RWPE2 (cell line): ENCODE measurements at regions not wholly inside any gene's neighbourhood (a gene's known extent, or its start where the extent isn't known, plus 50 kb on each side); places are given as distances from the start of the nearest gene placed in this dataset.

Source experiments
- ATAC-seq: fragments of 200-7000 bp; cut with Tn5 transposase; 3 replicates; pipeline ENCODE4 v1.9.1; 2021; ENCODE audit warnings: low read depth
- DNase-seq: peaks from one replicate; pipeline ENCODE4 v3.0.0-alpha.2; 2020; ENCODE audit warnings: low spot score
- H3K27ac ChIP-seq: fragments of 450-650 bp; 2 replicates; pipeline ENCODE4 v1.5.1; 2017; ENCODE audit warnings: mild to moderate bottlenecking; ENCODE audit not compliant: poor library complexity, severe bottlenecking
- H3K27me3 ChIP-seq: fragments of 250-450 bp; sonication (Bioruptor Pico); 2 replicates; pipeline ENCODE4 v1.5.1; 2021; ENCODE audit warnings: mild to moderate bottlenecking, moderate library complexity; ENCODE audit not compliant: insufficient read depth, poor library complexity, severe bottlenecking
- H3K36me3 ChIP-seq: fragments of 250-450 bp; sonication (Bioruptor Pico); 2 replicates; pipeline ENCODE4 v1.5.1; 2020; ENCODE audit warnings: low read depth, mild to moderate bottlenecking, moderate library complexity
- H3K4me1 ChIP-seq: fragments of 250-450 bp; sonication (Bioruptor Pico); 2 replicates; pipeline ENCODE4 v1.5.1; 2021; ENCODE audit warnings: mild to moderate bottlenecking, moderate library complexity; ENCODE audit not compliant: insufficient read depth, poor library complexity, severe bottlenecking
- H3K4me3 ChIP-seq: fragments of 250-450 bp; sonication (Bioruptor Pico); 2 replicates; pipeline ENCODE4 v1.5.1; 2021; ENCODE audit warnings: mild to moderate bottlenecking, moderate library complexity; ENCODE audit not compliant: severe bottlenecking
- H3K9me3 ChIP-seq: fragments of 250-450 bp; sonication (Bioruptor Pico); 2 replicates; pipeline ENCODE4 v1.5.1; 2021; ENCODE audit warnings: mild to moderate bottlenecking, moderate library complexity; ENCODE audit not compliant: severe bottlenecking
- TF ChIP-seq, protein P1 (sequence below): fragments of 450-650 bp; IDR thresholded peaks from one replicate; pipeline ENCODE4 v1.5.1; 2017; ENCODE audit warnings: mild to moderate bottlenecking, moderate library complexity; ENCODE audit not compliant: poor library complexity, severe bottlenecking

DNA sequence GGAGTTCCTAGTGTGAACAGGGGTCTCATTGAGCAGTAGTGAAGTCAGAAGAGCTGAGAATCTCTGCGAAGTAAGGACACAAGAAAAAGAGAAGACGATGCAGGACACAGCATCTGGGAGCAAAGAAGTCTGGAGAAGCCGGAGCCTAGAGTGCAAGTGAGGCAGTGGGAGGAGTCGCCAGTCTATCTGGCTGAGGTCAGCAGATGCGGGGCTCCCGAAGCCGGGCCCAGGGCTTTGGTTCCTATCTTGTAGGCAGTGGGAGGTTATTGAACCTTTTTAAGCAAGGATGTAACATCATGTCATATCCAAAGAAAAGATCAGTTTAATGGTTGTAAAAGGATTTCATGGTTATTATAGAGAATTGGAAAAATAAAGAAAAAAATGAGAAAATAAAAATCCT, 90.8 kb upstream of the KCTD1 start:
- no peaks in the 10 kb centered on the region for H3K9me3 ChIP-seq
- H3K4me1 ChIP-seq, result no peaks in the 10 kb centered on the region
- TF ChIP-seq, protein P1, sequence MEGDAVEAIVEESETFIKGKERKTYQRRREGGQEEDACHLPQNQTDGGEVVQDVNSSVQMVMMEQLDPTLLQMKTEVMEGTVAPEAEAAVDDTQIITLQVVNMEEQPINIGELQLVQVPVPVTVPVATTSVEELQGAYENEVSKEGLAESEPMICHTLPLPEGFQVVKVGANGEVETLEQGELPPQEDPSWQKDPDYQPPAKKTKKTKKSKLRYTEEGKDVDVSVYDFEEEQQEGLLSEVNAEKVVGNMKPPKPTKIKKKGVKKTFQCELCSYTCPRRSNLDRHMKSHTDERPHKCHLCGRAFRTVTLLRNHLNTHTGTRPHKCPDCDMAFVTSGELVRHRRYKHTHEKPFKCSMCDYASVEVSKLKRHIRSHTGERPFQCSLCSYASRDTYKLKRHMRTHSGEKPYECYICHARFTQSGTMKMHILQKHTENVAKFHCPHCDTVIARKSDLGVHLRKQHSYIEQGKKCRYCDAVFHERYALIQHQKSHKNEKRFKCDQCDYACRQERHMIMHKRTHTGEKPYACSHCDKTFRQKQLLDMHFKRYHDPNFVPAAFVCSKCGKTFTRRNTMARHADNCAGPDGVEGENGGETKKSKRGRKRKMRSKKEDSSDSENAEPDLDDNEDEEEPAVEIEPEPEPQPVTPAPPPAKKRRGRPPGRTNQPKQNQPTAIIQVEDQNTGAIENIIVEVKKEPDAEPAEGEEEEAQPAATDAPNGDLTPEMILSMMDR, result no peak
- no peak overlapping the region for H3K4me3 ChIP-seq
- no peaks in the 10 kb centered on the region for H3K27me3 ChIP-seq
- DNase-seq (no peak), ATAC-seq (no peak)
- H3K27ac ChIP-seq, result no peak overlapping the region
- no peaks in the 10 kb centered on the region for H3K36me3 ChIP-seq

GRCh38 chr18:26637983-26638382, 89.6 kb upstream of the KCTD1 start:
- H3K4me1 ChIP-seq, result no peaks in the 10 kb centered on the region
- TF ChIP-seq, protein P1, result no peak
- no peaks in the 10 kb centered on the region for H3K36me3 ChIP-seq
- ATAC-seq, result no peak
- H3K27me3 ChIP-seq, result no peaks in the 10 kb centered on the region
- no peak overlapping the region for H3K27ac ChIP-seq
- H3K4me3 ChIP-seq, result no peak overlapping the region
- no peak for DNase-seq
- H3K9me3 ChIP-seq, result no peaks in the 10 kb centered on the region

DNA sequence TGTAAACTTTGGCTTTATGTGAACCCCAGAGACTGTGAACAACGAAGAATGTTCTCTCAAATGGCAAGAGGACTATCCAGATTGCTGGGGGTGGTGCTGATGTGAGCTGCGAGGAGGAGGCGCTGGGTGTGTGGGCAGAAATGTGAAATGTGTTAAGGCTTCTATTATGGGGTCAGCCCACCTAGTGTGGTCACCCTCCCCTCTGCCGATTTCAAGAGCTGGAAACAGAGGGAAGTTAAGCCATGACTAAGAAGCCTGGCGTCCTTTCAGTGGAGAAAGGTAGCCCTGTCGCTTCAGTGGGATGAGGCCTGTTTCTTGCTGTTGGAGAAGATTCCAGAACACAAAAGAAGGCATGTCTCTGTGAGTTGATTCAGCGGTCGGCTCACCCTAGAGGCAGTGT, 89.0 kb upstream of the KCTD1 start:
- TF ChIP-seq, protein P1, result no peak
- Histone ChIP-seq H3K4me1 (no peaks in the 10 kb centered on the region), H3K27ac (no peak overlapping the region), H3K4me3 (no peak overlapping the region), H3K36me3 (no peaks in the 10 kb centered on the region), H3K27me3 (no peaks in the 10 kb centered on the region), H3K9me3 (no peaks in the 10 kb centered on the region)
- ATAC-seq, result no peak
- no peak for DNase-seq

- H3K4me1 ChIP-seq, result no peaks in the 10 kb centered on the region
- ATAC-seq (no peak; the same call in 2 of the 3 replicates), DNase-seq (no peak)
- TF ChIP-seq, protein P1, result no peak
- H3K27me3 ChIP-seq, result no peaks in the 10 kb centered on the region
- H3K9me3 ChIP-seq, result no peaks in the 10 kb centered on the region
- H3K36me3 ChIP-seq, result no peaks in the 10 kb centered on the region
- no peak overlapping the region for H3K4me3 ChIP-seq
- no peak overlapping the region for H3K27ac ChIP-seq
Measured at GRCh38 chr18:26635466-26635865, 87.1 kb upstream of the KCTD1 start.

DNA sequence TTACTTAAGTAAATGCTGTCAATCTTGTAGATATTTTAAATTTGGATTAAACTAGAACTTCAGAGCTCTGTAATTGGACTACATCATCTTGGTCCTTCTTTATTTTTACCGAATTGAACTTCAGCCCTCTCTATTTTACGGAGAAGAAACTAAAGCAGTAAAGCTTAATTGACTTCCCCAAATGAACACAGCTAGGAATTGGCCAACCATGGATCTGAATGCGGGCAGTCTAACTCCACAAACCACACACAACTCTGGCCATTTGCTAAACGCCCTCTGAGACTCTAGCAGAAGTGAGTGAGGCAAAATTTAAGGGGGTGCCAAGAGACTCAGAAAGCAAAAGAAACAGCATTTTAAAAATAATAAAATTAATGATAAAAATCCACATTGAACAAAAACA, 86.3 kb upstream of the KCTD1 start:
- no peak for ATAC-seq
- H3K4me1 ChIP-seq, result no peaks in the 10 kb centered on the region
- DNase-seq, result no peak
- no peaks in the 10 kb centered on the region for H3K27me3 ChIP-seq
- TF ChIP-seq, protein P1, result no peak
- no peaks in the 10 kb centered on the region for H3K36me3 ChIP-seq
- H3K9me3 ChIP-seq, result no peaks in the 10 kb centered on the region
- H3K27ac ChIP-seq, result no peak overlapping the region
- H3K4me3 ChIP-seq, result no peak overlapping the region
